Parathyroid adenoma (tissue), 2 donors: ENCODE measurements at regions not wholly inside any gene's neighbourhood (a gene's known extent, or its start where the extent isn't known, plus 50 kb on each side); places are given as distances from the start of the nearest gene placed in this dataset.

Experiments used
- H2AFZ ChIP-seq: fragments of 300-600 bp; sonication (generic); one replicate; pipeline ENCODE4 v1.7.0; 2017; ENCODE audit warnings: antibody characterized with exemption, mild to moderate bottlenecking
- H3K27ac ChIP-seq: fragments of 300-600 bp; sonication (generic); one replicate; pipeline ENCODE4 v1.7.0; 2017
- H3K27me3 ChIP-seq: fragments of 300-600 bp; sonication (generic); one replicate; pipeline ENCODE4 v1.7.0; 2017; ENCODE audit warnings: low read length; ENCODE audit not compliant: control insufficient read depth, insufficient read depth
- H3K36me3 ChIP-seq: fragments of 300-600 bp; sonication (generic); one replicate; pipeline ENCODE4 v1.7.0; 2017; ENCODE audit warnings: low read length; ENCODE audit not compliant: control insufficient read depth, insufficient read depth
- H3K4me1 ChIP-seq: fragments of 300-600 bp; sonication (generic); one replicate; pipeline ENCODE4 v1.7.0; 2017; ENCODE audit warnings: control low read depth
- H3K4me2 ChIP-seq: fragments of 300-600 bp; sonication (generic); one replicate; pipeline ENCODE4 v1.7.0; 2017; ENCODE audit warnings: low read length
- H3K4me3 ChIP-seq: fragments of 300-600 bp; sonication (generic); one replicate; pipeline ENCODE4 v1.7.0; 2017; ENCODE audit warnings: low read depth, low read length
- H3K79me2 ChIP-seq: fragments of 300-600 bp; sonication (generic); one replicate; pipeline ENCODE4 v1.7.0; 2017; ENCODE audit warnings: control low read depth
- H3K9ac ChIP-seq: fragments of 300-600 bp; sonication (generic); one replicate; pipeline ENCODE4 v1.7.0; 2017; ENCODE audit warnings: mild to moderate bottlenecking
- H3K9me3 ChIP-seq: fragments of 300-600 bp; sonication (generic); one replicate; pipeline ENCODE4 v1.7.0; 2017; ENCODE audit warnings: low read length; ENCODE audit not compliant: control insufficient read depth
- CTCF ChIP-seq: fragments of 300-600 bp; sonication (generic); IDR thresholded peaks from one replicate; pipeline ENCODE4 v1.7.0; 2017; ENCODE audit warnings: antibody characterized with exemption, mild to moderate bottlenecking
- donor health status: primary hyperparathyroidism.

- no peaks in the 10 kb centered on the region for H3K27me3 ChIP-seq
- H3K4me1 ChIP-seq = peaks cover 18% of the 10 kb centered on the region
- no peak overlapping the region for H2AFZ ChIP-seq
- H3K4me3 ChIP-seq = no peak overlapping the region
- H3K36me3 ChIP-seq = no peaks in the 10 kb centered on the region
- H3K4me2 ChIP-seq = no peak overlapping the region
- H3K9me3 ChIP-seq = no peaks in the 10 kb centered on the region
- no peaks in the 10 kb centered on the region for H3K79me2 ChIP-seq
- H3K27ac ChIP-seq = no peak overlapping the region
- TF ChIP-seq CTCF = no peak
- no peak overlapping the region for H3K9ac ChIP-seq
These were observed 198.6 kb downstream of the KBTBD8 start for GRCh38 chr3:67196677-67197076.

- Histone ChIP-seq H3K79me2 (no peaks in the 10 kb centered on the region), H3K4me1 (peaks cover 30% of the 10 kb centered on the region), H3K9ac (no peak overlapping the region), H2AFZ (peak overlapping the region; percentile 50), H3K36me3 (no peaks in the 10 kb centered on the region), H3K27ac (no peak overlapping the region), H3K4me3 (no peak overlapping the region), H3K9me3 (no peaks in the 10 kb centered on the region), H3K4me2 (no peak overlapping the region), H3K27me3 (no peaks in the 10 kb centered on the region)
- no peak for TF ChIP-seq CTCF
These were observed 200.3 kb downstream of the KBTBD8 start for GRCh38 chr3:67198374-67198773.

GRCh38 chr3:67200618-67201017, 202.5 kb downstream of the KBTBD8 start:
- Histone ChIP-seq H3K27me3 (no peaks in the 10 kb centered on the region), H3K79me2 (no peaks in the 10 kb centered on the region), H3K4me3 (no peak overlapping the region), H2AFZ (no peak overlapping the region), H3K9ac (no peak overlapping the region), H3K9me3 (no peaks in the 10 kb centered on the region), H3K4me2 (no peak overlapping the region), H3K4me1 (peaks cover 30% of the 10 kb centered on the region), H3K27ac (peak overlapping the region; percentile 89), H3K36me3 (no peaks in the 10 kb centered on the region)
- TF ChIP-seq CTCF = no peak

- H3K36me3 ChIP-seq = no peaks in the 10 kb centered on the region
- H3K9me3 ChIP-seq = no peaks in the 10 kb centered on the region
These were observed 202.9 kb downstream of the KBTBD8 start for GRCh38 chr3:67201026-67201425.

More at GRCh38 chr3:67201026-67201425, 202.9 kb downstream of the KBTBD8 start:
- H3K4me3 ChIP-seq = no peak overlapping the region
- H3K27me3 ChIP-seq = no peaks in the 10 kb centered on the region
- H3K4me1 ChIP-seq = peaks cover 30% of the 10 kb centered on the region
- no peak for TF ChIP-seq CTCF
- H3K9ac ChIP-seq = no peak overlapping the region
- H3K79me2 ChIP-seq = no peaks in the 10 kb centered on the region
- H3K27ac ChIP-seq = peak overlapping the region; percentile 89
- H2AFZ ChIP-seq = peak overlapping the region; percentile 67
- no peak overlapping the region for H3K4me2 ChIP-seq
